Activated CD4-positive, alpha-beta T cell treated with anti-CD3 and anti-CD28 coated beads, Interleukin-2, amount 10 ng/mL, durations not matched to agents 24 days and 14 days (primary cell): ENCODE measurements at regions not wholly inside any gene's neighbourhood (a gene's known extent, or its start where the extent isn't known, plus 50 kb on each side); places are given as distances from the start of the nearest gene placed in this dataset.
"Not testable (repeated sequence)": the region's sequence is repeated elsewhere in the genome, so short reads cannot be mapped to it uniquely, and the experiment has no call there.

Source experiments
- DNase-seq: peaks from one replicate; pipeline ENCODE4 v3.0.0; 2022
- H3K27ac Mint-ChIP-seq: one replicate; pipeline ENCODE4 v1.8.0; 2022; ENCODE audit warnings: mild to moderate bottlenecking, mixed read lengths
- H3K27me3 Mint-ChIP-seq: one replicate; pipeline ENCODE4 v1.8.0; 2022; ENCODE audit warnings: mixed read lengths
- H3K36me3 Mint-ChIP-seq: one replicate; pipeline ENCODE4 v1.8.0; 2022; ENCODE audit warnings: low read depth, mild to moderate bottlenecking, mixed read lengths
- H3K4me1 Mint-ChIP-seq: one replicate; pipeline ENCODE4 v1.8.0; 2021; ENCODE audit warnings: mixed read lengths
- H3K4me3 Mint-ChIP-seq: one replicate; pipeline ENCODE4 v1.8.0; 2022; ENCODE audit warnings: mild to moderate bottlenecking, moderate library complexity, mixed read lengths
- H3K9me3 Mint-ChIP-seq: one replicate; pipeline ENCODE4 v1.8.0; 2021; ENCODE audit warnings: mixed read lengths
- intact Hi-C: fragments of 100-400 bp; cut with micrococcal nuclease; formaldehyde crosslinking; loops from one replicate; pipeline ENCODE4 v1.15.1; 2023

DNA sequence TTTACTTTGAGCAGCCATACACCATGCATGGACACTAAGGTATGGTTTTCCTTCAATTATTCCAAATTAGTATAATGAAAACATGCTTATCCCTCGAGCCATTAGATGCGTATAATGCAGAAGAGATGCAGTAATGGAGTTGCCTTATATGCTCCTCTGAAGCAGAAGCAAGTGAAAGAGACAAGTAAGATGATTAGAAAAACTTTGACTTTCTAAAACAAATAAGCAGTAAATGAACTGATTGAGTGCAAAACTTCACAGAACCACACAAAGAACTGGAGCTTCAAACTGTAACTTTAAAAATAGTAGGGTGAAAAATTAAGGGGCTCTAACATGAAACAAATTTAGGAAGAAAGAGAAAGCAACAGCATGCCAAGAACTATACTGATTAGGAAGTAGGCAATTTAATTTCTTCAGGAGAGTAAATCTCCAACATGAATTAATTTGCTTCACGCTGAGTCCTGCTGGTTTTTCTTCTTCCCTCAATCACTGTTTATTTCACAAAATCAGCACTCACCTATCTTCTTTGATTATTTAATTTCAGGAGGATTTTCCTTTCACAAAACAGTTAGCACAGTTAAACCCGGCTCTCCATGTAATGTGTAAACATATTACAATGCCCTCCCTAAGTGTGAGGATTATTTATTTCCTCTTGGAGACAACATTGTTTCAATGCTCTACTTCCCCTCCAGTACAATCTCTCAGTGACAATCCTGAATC is 90.3 kb upstream of the PAM start:
- H3K4me1 Mint-ChIP-seq: no peaks in the 10 kb centered on the region
- no peak overlapping the region for H3K27ac Mint-ChIP-seq
- no peak overlapping the region for H3K4me3 Mint-ChIP-seq
- intact Hi-C loops: no loop called here
- peaks cover 3% of the 10 kb centered on the region for H3K27me3 Mint-ChIP-seq
- no peak for DNase-seq
- H3K36me3 Mint-ChIP-seq: no peaks in the 10 kb centered on the region
- no peaks in the 10 kb centered on the region for H3K9me3 Mint-ChIP-seq

DNA sequence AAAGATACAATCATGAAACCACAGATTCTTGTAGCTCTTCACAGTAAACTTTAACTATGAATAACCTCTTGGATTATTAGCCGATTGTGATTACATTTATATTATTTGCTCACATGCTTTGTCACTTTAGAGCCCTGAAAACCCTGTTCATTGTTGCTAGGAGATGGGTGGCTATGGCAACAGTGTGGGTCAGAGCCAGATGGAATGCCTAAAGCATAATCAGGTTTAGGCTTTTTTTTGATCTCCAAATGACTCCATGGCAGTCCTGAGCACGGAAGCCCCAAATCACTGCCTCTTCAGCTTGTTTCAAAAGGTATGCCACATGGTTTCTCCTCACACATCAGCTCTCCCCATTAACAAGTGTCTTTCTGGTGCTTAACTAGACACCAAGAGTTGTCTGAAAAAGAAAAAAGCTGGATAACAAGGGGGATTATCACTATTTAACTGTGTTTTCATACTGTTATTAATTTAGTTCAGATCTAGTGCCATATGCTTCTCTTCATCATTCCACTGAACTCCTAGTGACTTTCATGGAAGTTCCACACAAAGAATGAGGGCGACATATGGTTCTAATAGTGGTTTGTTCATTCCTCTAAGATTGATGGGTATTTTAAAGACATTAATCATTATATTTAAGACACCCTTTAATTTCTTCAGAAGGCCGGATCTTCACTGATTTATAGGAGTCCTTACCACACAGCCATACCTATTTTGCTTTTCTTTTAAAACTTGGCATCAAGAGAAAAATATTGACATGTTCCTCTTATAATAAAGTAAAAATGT is 88.8 kb upstream of the PAM start:
- Mint-ChIP-seq H3K36me3 (no peaks in the 10 kb centered on the region), H3K27ac (no peak overlapping the region), H3K4me1 (no peaks in the 10 kb centered on the region), H3K27me3 (peaks cover 3% of the 10 kb centered on the region), H3K9me3 (no peaks in the 10 kb centered on the region), H3K4me3 (no peak overlapping the region)
- DNase-seq: peak; percentile 17
- intact Hi-C loops: no loop called here

DNA sequence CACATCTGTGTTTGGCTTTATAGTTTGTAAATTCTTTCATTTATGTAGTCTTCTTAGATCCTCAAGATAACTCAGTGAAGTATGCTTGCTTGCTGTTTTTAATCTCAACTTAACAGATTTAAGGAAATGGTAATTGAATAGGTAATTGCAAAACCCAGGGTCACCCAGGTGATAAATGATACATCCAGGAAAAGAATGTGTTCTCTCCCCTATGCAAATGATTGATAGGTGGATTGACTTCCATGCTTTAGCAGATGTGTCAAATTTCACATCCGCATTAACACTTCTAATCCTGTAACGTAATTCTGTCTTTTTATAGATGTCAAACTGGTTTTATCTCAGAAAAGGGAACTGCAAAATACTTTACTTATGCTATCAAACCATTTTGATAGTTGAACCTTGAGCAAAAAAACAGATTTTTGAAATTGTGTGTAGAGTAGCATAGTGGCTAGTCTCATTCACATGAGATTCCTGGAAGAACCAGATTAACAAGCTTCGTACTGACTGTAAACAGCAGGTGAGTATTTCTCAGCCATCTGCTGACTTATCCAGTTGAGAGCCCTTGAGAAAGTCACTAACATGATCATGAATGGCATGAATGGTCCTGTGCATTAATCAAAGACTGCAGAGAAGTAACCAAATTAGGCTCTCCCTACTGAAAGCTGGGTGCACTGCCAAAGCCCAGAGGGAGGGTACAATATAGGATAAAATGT is 86.7 kb upstream of the PAM start:
- Mint-ChIP-seq H3K9me3 (no peaks in the 10 kb centered on the region), H3K27me3 (peaks cover 2% of the 10 kb centered on the region)
- intact Hi-C loops: no loop called here

DNA sequence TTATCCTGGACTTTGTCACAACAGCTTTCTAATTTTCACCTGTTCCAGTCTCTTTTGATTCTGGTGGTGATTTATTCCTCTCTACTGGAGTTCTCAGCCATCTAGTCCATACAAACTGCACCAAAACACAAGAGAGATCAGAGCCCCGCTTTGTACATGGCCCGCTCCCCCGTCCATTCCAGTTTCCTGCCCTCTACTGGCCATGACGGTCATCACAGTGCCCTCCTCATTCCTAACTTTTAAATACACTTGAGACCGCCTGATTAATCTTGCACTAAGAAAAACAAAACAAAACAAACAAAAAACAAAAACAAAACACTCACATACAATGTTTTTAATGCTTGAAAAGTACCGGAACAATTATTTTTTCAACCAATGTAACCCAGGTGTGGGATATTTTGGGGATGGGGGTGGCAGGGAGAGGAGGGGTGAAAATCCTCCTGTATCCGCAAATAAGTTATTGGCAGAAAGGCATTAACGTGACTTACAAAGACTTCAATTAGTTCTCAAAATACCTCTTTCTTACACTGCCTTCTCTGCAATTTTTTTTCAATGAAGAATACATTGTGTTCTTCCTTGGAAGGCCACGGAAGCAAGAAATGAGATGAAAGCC is 84.8 kb upstream of the PAM start:
- Mint-ChIP-seq H3K4me1 (no peaks in the 10 kb centered on the region), H3K27me3 (peaks cover 2% of the 10 kb centered on the region), H3K9me3 (no peaks in the 10 kb centered on the region), H3K36me3 (no peaks in the 10 kb centered on the region), H3K4me3 (no peak overlapping the region), H3K27ac (no peak overlapping the region)
- intact Hi-C loops: no loop called here
- DNase-seq: peak; percentile 22

More for the DNA sequence above, 86.7 kb upstream of the PAM start:
- peak; percentile 24 for DNase-seq
- no peaks in the 10 kb centered on the region for H3K36me3 Mint-ChIP-seq
- no peak overlapping the region for H3K4me3 Mint-ChIP-seq
- H3K27ac Mint-ChIP-seq: no peak overlapping the region
- no peaks in the 10 kb centered on the region for H3K4me1 Mint-ChIP-seq

DNA sequence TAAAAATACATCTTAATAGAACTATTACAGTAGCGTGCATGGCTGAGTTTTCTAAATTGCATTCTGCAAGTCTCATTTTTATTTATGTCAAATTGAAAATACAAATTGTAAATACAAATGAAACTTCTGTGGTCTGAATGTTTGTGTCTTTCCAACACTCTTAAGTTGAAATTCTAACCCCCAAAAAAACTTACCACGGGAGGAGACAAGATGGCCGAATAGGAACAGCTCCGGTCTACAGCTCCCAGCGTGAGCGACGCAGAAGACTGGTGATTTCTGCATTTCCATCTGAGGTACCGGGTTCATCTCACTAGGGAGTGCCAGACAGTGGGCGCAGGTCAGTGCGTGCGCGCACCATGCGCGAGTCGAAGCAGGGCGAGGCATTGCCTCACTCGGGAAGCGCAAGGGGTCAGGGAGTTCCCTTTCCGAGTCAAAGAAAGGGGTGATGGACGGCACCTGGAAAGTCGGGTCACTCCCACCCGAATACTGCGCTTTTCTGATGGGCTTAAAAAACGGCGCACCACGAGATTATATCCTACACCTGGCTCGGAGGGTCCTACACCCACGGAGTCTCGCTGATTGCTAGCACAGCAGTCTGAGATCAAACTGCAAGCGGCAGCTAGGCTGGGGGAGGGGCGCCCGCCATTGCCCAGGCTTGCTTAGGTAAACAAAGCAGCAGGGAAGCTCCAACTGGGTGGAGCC is 83.9 kb upstream of the PAM start:
- H3K9me3 Mint-ChIP-seq, H3K36me3 Mint-ChIP-seq, H3K4me3 Mint-ChIP-seq, DNase-seq, H3K27ac Mint-ChIP-seq, H3K27me3 Mint-ChIP-seq, H3K4me1 Mint-ChIP-seq, intact Hi-C loops: not testable (repeated sequence)

DNA sequence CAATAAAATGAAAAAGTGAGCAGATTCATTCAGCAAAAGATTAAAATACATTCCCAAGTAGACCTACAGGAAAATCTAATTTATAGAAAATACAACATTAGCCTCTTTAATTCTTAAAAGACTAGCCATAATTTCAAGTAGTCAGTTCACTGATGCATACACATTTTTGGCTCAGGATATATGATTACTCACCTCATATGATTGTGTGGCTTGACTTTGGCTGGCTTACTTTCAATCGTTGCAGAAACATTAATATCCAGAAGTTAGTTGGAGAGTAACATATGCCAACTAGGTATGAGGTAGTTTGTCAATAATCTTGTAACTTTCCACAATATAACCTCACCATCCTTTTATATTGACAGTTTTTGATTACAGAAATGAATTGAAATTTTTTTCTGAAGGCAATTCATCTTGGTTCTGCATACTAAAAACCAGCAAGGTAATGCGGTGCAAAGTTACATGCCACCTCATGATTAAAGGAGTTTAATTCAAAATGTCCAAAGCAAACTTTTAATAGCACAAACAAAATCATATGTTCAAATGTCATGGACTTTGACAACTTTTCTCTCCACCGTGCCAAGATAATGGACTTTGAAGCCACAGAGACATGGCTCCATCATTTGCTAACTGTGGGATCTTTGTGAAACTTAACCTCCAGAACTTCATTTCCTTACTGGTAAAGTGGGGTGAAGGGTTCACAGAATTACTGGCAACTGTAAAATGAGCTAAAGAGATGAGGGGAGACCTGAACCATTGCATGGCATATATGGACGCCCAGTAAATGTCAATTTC is 76.6 kb upstream of the PAM start:
- Mint-ChIP-seq H3K4me1 (no peaks in the 10 kb centered on the region), H3K36me3 (no peaks in the 10 kb centered on the region), H3K27me3 (peaks cover 15% of the 10 kb centered on the region), H3K27ac (no peak overlapping the region), H3K9me3 (no peaks in the 10 kb centered on the region), H3K4me3 (no peak overlapping the region)
- intact Hi-C loops: no loop called here
- no peak for DNase-seq

DNA sequence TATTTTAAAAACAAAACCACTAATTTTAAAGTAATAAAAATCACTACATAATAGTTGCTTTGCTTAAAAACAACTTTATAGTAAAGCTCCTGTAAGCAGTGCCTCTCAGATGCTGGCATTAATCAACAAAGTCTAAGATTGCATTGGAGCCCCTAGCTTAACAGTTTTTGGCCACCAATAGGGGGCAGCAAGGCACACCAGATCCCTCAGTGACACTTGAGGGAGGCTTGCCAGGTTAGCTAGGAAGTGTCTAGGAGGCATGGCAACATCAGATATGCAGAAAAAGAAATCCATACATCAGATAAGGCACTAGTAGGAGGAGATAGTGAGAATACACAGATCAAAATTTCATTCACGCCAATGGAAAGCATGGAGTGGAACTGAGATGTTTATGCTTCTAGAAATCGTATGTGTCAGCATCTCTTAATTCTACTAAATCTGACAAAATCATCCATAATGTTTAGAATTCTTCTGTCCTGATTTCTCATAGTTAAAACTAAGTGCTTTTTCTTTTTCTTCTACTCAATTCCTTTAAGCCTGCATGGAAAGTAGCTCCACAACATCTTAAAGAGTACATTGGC is 73.6 kb upstream of the PAM start:
- Mint-ChIP-seq H3K27me3 (peaks cover 17% of the 10 kb centered on the region), H3K9me3 (peaks cover 2% of the 10 kb centered on the region), H3K27ac (no peak overlapping the region), H3K4me3 (no peak overlapping the region), H3K4me1 (no peaks in the 10 kb centered on the region), H3K36me3 (no peaks in the 10 kb centered on the region)
- DNase-seq: peak; percentile 87
- intact Hi-C loops: loop anchor here (1.0 to 2.0 kb wide), 3 partner anchors 99 to 458 kb away; no protein-coding TSS in a partner anchor

DNA sequence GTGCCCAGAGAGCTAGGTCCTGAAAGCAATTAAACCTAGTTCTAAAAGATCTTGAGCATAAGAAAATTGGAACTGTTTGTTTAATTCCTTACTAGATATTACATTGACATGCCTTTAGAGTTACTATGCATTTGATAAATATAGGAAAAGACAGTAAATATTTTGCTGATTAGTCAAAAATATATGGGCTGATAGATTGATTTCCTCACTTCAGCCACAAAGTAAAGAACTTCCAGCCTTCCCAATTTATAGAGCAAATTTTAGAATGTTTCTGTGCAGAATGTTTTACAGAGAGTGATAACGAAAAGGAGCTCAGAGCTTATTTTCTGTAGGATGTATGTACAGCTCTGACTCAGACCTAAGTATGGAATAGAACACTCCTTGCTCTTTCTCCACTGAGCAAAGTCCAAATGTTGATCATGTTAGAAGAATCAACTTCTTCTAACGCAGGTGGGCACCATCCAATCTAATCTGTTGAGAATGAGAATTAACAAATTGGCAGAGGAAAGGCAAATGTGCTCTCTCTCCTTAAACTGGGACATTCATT is 72.9 kb upstream of the PAM start:
- intact Hi-C loops: loop anchor here (2.0 kb wide), 1 partner anchor 359 kb away; no protein-coding TSS in a partner anchor
- DNase-seq: peak; percentile 19
- Mint-ChIP-seq H3K27ac (no peak overlapping the region), H3K36me3 (no peaks in the 10 kb centered on the region), H3K27me3 (peaks cover 17% of the 10 kb centered on the region), H3K9me3 (peaks cover 3% of the 10 kb centered on the region), H3K4me3 (no peak overlapping the region), H3K4me1 (no peaks in the 10 kb centered on the region)

DNA sequence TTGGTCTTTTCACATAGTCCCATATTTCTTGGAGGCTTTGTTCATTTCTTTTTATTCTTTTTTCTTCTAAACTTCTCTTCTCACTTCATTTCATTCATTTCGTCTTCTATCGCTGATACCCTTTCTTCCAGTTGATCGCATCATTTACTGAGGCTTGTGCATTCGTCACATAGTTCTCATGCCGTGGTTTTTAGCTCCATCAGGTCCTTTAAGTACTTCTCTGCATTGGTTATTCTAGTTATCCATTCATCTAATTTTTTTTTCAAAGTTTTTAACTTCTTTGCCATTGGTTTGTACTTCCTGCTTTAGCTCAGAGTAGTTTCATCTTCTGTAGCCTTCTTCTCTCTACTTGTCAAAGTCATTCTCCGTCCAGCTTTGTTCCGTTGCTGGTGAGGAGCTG is 67.0 kb upstream of the PAM start:
- peak; percentile 1 for DNase-seq
- H3K36me3 Mint-ChIP-seq, H3K4me1 Mint-ChIP-seq, intact Hi-C loops, H3K27me3 Mint-ChIP-seq, H3K4me3 Mint-ChIP-seq, H3K27ac Mint-ChIP-seq: not testable (repeated sequence)
- peaks cover 10% of the 10 kb centered on the region for H3K9me3 Mint-ChIP-seq

DNA sequence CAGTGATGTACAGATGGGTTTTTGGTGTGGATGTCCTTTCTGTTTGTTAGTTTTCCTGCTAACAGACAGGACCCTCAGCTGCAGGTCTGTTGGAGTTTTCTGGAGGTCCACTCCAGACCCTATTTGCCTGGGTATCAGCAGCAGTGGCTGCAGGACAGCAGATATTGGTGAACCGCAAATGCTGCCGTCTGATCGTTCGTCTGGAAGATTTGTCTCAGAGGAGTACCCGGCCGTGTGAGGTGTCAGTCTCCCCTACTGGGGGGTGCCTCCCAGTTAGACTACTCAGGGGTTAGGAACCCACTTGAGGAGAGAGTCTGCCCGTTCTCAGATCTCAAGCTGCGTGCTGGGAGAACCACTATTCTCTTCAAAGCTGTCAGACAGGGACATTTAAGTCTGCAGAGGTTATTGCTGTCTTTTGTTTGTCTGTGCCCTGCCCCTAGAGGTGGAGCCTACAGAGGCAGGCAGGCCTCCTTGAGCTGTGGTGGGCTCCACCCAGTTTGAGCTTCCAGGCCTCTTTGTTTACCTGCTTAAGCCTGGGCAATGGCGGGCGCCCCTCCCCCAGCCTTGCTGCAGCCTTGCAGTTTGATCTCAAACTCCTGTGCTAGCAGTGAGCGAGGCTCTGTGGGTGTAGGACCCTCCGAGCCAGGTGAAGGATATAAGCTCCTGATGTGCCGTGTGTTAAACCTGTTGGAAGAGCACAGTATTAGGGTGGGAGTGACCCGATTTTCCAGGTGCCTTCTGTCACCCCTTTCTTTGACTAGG is 66.3 kb upstream of the PAM start:
- peak; percentile 42 for DNase-seq
- H3K4me1 Mint-ChIP-seq, H3K4me3 Mint-ChIP-seq, H3K27ac Mint-ChIP-seq, intact Hi-C loops, H3K27me3 Mint-ChIP-seq, H3K36me3 Mint-ChIP-seq: not testable (repeated sequence)
- H3K9me3 Mint-ChIP-seq: peaks cover 10% of the 10 kb centered on the region

DNA sequence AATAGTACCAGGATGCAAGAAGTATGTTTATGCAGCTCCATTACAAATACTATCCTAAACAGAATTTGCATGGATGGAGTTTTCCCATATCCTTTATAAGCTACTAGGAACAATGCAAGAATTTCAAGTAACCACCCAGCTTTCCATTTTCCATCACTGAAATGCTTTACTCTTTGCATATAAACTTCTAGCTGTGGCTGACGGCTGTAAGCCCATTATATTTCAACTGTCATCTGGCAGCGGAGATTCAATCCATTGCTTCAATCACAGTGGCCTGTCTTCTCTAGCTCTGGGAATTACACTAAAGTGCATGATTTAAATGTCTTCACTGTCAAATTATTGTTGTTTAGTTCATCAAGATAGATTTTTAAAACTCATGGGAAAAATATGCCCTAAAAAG is 64.2 kb upstream of the PAM start:
- DNase-seq: no peak
- Mint-ChIP-seq H3K27ac (no peak overlapping the region), H3K27me3 (peaks cover 5% of the 10 kb centered on the region), H3K36me3 (no peaks in the 10 kb centered on the region), H3K4me3 (no peak overlapping the region), H3K9me3 (peaks cover 10% of the 10 kb centered on the region), H3K4me1 (no peaks in the 10 kb centered on the region)
- intact Hi-C loops: no loop called here

DNA sequence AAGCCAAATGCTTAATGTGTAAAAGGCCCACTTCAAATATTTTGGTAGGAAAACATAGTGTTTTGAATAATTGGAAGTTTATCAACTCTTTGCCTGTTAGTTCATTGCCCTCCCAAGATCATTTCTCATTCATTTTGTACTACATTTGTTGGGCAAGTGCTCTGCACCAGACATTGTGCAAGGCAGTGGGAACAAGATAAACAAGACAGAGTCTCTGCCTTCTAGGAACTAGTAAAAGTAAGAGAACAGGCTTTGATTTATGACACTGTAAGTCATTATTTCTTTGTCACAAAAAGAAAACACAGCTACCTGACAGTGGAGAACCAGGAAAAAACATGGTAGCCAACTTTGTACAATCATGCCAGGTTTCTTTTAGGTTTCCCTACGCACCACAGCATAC is 63.7 kb upstream of the PAM start:
- Mint-ChIP-seq H3K27me3 (peaks cover 3% of the 10 kb centered on the region), H3K27ac (no peak overlapping the region), H3K36me3 (no peaks in the 10 kb centered on the region), H3K4me3 (no peak overlapping the region), H3K4me1 (no peaks in the 10 kb centered on the region), H3K9me3 (peaks cover 9% of the 10 kb centered on the region)
- DNase-seq: no peak
- intact Hi-C loops: no loop called here
